Right renal pelvis (tissue), 4 donors: ENCODE measurements at regions not wholly inside any gene's neighbourhood (a gene's known extent, or its start where the extent isn't known, plus 50 kb on each side); places are given as distances from the start of the nearest gene placed in this dataset.

Experiments
- DNase-seq, 4 donors: peaks; one replicate each; pipeline ENCODE4 v3.0.0-alpha.2; 2013; ENCODE audit warnings: low read depth in 4 of 4, low spot score in 3 of 4, missing footprints in 1 of 4

DNA sequence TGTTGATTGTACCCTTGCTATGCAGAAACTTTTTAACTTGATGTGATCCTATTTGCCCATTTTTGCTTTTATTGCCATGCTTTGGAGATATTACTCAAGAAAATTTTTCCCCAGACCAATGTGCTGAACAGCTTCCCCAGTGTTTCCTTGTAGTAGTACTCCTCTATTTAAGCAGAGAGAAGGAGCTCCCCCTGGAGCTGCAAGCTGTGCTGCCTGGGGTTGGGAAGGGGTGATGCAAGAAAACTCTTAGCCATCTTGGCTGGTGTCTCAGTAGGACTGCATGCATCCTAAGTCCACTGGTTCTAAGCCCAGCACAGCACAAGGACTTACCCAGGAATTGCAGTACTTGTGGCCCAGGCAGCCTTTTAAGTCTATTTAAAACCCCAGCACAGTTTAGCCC is 121.6 kb downstream of the NTMT2 start:
- no peak for DNase-seq

DNA sequence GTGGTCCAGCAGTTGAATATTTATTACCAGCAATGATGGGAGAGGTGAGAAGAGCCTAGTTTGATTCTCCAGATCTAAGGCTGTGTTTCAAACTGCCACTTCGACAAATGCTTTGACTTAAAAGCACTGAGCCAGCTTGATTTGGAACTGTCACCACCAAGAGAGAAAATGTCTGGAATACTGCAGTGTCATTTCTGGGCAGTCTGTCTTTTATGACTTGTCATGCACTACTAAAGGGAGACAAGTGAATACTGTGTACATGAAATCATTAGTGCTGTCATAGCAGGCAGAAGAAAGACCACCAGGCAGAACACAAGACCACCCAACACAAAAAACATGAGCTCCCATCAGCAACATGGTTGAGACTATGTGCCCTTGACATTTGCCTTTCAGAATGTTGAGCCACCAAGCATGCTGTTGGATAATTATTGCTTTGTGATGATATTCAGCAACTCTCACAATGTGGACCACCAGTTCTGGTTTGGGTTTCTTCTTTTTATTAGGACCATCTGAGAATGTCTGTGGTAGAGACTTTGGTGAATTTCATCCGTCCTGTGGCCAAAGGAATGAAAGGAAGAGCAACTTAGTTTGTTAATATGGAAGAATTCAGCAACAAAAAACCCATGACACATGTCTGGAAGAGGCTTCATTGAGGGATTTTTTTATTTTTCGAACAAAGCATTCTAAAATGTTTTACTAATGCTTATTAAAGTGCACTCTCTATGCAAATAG is 125.8 kb downstream of the NTMT2 start:
- no peak for DNase-seq

DNA sequence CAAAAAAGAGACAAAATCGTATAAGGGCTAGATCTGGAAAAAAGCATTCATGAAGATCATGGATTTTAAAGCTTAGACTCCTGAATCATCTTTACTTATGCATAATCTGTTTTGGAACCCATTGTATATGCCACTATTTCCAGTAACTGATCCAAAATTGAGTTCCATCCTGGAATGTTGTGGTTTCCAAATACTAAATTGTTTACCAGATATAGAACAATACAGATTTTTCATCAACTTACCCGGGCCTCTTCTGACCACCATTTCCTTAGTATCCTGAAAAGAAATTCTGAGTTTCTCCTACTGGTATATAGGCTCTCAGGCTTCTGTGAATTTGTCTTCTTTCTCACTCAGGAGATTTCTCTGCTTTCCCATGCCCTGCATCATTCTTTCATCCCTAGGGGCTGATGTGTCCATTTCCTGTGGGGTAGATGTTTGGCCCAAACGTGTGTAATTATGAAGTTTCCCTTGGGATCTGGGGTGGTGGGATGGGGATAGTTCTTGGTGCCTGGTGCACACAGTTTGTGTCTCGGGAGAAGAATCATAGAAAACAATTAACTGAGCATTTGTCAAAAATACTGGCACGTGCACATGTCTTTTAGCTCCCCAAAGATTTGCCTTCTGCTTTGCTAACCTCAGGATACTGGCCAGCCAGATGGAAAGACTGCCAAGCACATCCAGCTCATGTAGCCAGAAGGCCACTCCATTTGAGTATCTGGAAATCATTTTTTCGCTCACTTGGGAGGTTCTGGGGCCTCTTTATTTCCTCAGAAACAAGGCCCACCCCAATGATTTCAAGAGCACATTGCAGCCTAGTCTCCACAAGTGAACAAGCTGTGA is 127.8 kb downstream of the NTMT2 start:
- no peak for DNase-seq

DNA sequence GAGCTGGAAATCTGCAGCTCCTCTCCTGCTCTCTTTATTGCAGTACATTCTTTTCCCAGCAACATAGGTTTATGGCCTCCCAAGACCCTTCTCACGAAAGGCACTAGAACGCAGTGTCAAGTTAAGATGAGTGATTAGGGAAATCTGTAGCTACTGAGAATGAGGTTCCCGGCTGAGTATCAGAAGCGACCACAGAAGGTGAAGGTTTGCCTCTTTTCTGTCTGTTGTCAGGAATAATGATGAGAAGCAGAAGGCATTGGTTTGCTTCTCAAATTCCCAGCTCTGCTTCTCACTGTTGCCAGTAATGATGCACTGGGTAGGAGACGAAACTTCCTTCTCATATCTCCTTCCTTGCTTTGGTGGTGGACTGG is 128.4 kb downstream of the NTMT2 start:
- DNase-seq: no peak

DNA sequence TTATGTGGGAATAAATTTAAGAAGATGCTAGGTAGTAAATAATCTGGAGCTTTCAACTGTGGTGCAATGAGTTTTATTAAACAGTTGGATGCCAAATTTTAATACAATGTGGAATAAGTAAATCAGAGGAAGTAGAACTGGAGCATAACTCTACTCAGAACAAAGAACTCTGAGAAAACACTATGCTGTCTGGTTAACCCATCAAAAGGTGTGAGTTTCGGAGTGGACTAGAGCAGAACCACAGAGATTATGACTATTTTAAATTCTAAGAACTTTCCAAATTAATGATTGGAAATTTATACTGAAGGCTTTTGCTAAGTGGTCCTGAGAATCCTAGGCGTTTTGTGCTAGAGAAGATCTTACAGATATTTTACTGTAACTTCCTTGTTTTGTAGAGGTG is 132.2 kb downstream of the NTMT2 start:
- DNase-seq: no peak

DNA sequence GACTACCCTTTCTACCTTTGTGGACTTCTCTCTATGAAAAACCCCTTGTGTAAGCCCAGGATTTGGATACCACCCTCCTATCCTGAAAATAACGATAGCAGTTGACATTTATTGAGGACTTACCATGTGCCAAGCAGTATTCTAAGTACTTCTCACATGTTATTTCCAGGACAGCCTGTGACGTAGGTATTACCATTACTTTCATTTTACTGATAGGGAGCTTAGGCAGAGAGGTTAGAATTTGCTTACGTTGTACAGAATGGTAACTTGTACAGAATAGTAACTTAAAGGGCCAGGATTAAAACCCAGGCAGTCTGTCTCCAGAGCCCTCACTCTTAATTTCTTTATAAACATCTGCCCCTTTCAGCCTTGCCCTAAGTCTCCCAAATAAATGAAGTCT is 138.3 kb downstream of the NTMT2 start:
- no peak for DNase-seq

DNA sequence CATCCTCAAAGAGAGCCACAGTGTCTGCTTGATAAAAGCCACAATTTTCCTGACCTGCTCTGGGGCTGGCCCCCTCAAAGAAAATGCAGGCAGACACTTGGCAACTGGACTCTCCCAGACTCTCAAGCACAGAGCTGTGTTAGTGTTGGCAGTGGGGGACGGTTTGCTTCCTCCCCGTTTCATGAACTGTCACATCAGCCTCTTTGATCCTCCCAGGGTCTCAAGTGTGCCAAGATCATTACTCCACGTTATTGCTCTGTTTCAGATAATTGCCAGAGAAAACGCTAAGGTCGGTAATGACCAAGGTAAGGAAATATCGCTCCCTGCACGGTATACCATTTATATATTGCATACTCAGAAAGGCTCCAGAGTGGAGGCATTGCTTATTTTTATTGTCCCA is 138.8 kb downstream of the NTMT2 start:
- no peak for DNase-seq

DNA sequence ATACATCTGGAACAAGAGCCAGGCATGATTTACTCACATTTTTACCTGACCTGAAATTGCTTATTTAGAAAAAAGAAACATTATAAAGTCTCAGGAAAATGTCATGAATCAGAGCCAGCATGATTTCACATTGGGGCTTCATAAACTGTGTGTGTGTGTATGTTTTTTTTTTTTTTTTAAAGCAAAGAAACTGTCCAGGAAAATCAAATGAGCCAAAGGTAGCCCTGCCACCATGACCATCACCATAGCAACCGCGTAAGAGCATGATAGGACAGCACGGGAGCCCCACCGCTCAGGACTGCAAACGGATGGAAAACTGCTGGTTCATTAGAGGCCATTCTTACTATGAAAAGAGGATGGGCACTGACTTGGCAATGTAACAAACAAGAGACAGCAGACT is 139.2 kb downstream of the NTMT2 start:
- no peak for DNase-seq

DNA sequence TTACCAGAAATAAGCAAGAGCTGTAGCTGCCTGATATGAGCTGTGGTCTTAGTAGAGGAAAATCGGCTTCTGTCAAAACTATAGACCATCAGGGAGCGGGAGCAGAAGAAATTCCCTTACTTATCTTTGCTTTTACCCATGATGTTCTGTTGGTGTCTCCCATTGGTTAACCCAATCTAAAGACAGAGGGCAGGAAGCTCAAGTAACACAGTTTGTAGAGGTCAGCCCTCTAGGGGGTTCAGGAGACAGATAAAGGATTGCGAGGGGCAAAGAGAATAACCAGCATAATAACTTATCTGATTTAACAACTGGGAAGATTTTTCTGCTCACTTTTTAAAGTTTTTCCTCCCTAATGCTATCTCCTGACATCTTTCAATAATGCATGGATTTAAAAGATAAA is 142.4 kb downstream of the NTMT2 start:
- no peak for DNase-seq

DNA sequence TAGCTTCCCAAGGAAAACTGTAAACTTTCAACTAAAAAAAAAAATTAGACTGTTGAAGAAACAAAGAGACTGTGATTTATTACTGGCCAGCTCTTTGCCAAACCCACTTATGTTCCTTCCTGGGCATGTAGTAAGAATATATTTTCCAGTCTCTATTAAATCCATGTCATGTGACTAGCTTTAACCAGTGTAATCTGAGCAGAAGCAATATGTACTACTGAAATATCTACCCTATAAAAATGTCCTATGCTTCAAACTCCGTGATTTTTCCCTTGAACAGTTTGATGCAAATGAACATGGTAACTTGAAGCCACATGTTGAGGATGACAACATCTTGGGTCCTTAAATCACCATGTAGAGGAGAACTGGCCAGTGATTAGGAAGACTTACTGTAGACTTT is 144.5 kb downstream of the NTMT2 start:
- DNase-seq: no peak

DNA sequence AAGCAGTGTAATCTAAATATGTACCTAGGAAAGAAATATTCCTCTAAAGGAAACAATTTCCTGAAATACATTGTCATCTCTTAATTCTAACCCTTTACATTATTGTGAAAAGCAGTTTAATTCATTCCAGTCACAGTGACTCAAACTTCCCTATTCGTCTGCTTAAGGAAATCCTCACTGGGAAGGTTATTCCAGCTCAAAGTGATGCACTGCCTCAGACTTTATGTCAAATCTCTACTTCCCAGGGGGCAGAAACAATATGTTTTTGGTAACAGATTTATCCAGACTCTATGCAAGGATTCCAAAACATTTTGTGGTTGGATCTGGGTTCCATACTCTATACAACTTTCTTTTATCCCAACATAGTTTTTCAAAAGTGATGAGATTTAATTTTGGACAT is 145.2 kb downstream of the NTMT2 start:
- no peak for DNase-seq

DNA sequence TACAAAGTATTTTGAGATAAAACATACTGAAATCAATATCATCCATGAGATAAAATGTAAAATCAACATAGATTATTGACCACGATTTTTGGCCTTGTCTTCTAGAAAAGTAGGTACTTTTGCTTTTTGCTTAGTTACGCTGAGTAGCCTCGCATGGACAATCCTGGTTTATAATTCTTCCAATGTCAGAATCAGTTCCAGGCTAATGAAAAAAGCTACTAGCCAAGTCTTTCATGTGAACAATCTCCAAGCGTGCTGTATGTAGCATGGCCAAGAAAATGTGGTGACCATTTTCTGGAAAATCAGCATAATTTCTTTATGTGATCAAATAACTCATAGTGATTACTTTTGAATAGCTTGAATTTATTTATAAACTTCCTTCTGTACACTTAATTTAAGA is 145.8 kb downstream of the NTMT2 start:
- no peak for DNase-seq

DNA sequence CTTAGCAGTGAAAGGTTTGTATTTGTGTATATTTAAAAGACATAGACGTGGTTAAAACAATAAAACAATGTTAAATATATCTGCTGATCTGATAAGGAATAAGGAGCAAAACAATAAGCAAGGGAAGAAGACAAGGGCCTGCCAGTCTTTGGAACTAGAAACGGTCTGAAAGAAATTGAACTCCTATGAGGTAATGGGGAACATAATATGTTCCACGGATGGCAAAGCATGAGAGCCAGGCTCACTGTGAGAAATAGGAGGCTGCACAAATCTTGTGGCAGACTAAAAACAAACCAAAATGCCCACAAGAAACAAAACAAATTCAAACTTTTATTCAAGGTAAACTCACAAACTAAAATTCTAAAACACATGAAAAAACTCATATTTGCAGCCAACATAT is 150.5 kb downstream of the NTMT2 start:
- no peak for DNase-seq

DNA sequence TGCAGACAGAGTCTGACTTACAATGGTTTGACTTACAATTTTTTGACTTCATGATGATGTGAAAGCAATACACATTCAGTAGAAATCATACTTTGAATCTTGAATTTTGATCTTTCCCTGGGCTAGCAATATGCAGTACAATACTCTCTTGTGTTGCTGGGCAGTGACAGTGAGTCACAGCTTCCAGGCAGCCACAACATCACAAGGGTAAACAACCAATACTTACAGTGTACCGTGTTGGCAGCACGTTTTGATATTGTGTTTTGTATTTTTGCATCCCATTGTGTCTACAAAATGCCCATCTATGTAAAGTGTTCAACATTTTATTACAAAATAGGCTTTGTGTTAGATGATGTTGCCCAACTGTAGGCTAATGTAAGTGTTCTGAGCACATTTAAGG is 150.9 kb downstream of the NTMT2 start:
- no peak for DNase-seq

DNA sequence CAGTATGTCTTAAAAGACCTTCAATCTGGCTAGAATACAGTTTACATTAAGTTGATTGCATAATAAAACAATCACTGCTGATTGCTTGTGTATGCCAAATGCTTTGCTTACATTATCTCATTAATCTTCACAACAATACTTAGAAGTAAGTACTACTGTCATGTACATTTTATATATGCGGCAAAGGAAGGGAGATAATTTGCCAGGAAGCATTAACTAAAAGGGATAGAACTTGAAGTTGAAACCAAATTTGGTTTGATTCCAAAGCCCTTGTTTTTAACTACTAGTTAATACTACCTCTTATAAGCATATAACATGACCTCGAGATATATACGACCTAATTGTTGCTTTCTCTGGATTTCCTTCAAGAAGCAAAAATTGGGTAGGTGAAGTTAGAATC is 155.8 kb downstream of the NTMT2 start:
- DNase-seq: no peak

DNA sequence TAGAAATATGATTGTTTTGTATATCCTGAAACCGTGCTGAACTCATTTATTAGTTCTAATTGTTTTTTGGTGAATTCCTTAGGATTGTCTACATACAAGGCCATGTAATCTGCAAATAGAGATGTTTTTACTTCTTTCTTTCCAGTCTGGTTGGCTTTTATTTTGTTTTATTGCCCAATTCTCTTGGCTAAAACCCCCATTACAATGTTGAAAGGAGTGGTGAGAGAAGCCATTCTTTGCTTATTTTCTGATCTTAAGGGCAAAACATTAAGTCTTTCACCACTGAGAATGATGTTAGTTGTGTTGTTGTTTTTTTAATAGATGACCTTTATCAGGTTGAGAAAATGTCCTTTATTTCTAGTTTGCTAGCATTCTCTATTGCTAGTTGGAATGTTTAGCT is 157.3 kb downstream of the NTMT2 start:
- DNase-seq: no peak

DNA sequence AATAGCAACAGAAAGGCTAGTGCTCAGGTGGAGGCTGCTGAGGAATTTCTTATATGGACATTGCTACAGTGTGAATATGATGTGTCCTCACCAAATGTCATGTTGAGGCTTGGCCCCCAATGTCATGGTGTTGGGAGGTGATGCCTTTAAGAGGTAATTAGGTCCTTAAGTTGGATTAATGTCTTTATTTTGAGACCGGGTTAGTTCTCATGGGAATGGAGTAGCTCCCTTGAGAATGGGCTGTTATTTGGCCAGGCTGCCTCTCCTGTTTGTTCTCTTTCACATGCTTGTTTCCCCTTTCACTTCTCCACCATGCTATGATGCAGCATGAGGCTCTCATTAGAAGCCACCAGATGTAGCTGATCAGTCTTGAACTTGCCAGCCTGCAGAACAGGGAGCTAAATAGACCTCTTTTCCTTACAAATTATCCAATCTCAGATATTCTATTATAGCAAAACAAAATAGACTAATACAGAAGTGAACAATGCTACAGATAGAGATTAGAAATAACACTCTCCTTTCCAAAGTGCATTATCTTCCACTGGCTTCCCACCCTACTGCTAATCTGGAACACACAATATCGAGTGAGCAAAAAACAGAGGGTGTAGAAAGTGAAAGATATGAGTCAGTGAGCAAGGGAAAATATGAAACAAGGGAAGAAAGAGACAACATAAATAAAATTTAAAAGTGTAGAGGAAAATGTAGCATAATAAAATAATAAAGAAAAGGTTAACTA is 160.2 kb downstream of the NTMT2 start:
- DNase-seq: no peak

DNA sequence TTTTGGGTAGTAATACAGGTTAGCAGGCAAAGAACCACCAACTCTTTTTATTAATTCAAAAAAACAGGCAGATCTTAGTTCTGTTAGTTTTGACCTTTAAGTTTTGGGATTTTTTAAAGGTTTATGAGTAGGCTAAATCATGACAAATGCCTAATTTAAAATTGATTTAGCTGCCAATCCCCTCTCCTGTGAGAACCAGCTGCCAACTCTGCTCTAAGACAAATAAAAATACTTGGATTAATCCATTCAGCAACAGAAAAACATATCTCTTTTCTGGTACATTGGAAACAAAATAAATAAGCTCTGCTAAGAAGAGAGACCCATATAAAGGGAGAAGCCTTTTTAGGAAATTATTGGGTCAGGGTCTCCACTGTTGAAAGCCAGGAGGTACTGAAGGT is 160.8 kb downstream of the NTMT2 start:
- DNase-seq: no peak

DNA sequence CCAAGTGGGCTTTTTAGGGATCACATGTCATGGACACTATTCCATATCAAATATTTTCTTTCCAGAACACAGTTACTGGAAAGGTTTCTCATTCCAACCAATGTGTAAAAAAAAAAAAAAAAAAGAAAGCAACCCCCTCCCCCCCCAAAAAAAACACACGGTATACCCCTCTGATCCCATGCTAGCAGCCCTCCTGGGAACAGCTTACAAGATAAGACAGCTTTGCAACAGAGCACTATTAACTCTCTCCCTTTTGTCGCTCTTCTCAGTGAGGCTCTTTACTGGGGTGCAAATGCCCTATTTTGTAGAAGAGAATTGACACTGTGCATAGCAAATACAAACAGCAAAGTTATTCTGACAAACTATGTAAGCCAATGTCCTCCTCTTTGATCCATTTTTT is 161.2 kb downstream of the NTMT2 start:
- no peak for DNase-seq

DNA sequence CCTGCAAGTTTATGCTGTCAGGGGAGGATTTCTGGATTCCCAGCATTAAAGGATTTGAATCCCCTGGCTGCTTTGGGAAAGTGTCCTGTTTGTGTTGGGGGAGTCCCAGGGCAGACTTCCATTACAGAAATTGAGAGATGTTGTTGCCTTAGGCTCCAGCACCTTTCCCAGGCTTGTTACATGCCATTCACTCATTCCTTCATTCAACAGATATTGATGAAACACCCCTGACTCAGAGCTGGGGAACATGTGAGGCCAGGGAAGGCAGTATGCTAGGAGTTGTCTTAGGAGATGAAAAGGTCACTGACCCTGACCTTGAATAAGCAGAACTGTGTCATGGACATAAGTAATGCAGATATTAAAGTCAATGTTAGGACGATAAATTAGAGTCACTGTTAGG is 161.7 kb downstream of the NTMT2 start:
- DNase-seq: no peak

DNA sequence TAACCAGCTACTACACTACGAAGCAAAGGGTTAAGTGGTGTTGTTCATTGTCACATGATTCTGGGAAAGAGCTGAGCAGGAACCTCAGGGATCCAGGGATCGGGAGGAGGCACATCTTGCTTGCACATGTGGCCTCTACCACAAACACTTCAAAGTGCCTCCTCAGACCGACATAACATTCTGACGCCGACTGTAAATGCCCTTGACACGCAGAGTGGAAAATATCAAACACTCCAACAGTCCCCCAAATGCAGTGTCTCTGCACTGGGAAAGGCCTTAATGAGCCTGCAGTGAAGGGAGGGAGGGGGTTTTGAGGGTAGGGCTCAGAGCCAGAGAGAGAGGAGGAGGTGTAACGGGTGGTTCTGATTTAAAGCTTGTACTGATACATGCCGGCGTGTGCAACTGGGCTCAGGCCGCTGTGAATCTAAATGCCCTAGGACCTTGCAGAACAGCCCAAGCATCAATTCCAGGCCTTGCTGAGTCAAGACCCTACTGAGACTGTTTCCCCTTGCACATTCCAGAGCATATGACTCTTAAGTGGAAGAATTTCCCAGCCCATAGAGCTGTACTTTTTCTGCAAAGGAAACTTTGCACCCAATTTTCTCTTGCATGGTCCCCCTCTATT is 163.7 kb downstream of the NTMT2 start:
- peak in 1 of 4 donors; percentile 14 for DNase-seq
